Endothelial cell of umbilical vein (primary cell): ENCODE measurements at regions not wholly inside any gene's neighbourhood (a gene's known extent, or its start where the extent isn't known, plus 50 kb on each side); places are given as distances from the start of the nearest gene placed in this dataset.

Source experiments
- BruUV-seq: library from RNA; stranded (reverse); fragments of 400-500 nt; replicated peaks from 2 replicates; lab custom pipeline; 2021; lab: Mats Ljungman, UMichigan
- CTCF ChIA-PET: fragments of 300-600, 350-600 bp; sonication (Branson Sonifier 250); formaldehyde crosslinking; loops from one replicate; lab custom pipeline; 2021; ENCODE audit warnings: antibody characterized with exemption, inconsistent platforms; lab: Charles Lee
- POLR2A ChIA-PET: fragments of 300-600, 350-600 bp; sonication (Branson Sonifier 250); formaldehyde crosslinking; loops from one replicate; lab custom pipeline; 2021; ENCODE audit warnings: antibody characterized with exemption, inconsistent platforms; lab: Charles Lee
- DNase-seq: peaks from one replicate; pipeline ENCODE4 v3.0.0-alpha.2; 2011; ENCODE audit warnings: low read depth, low spot score
- FAIRE-seq: peaks from 2 replicates; lab custom pipeline; 2011; peaks lifted over from hg19 to GRCh38; lab: Jason Lieb, UNC
- H2AFZ ChIP-seq: 2 replicates; pipeline ENCODE4 v1.6.0; 2012; ENCODE audit warnings: low read depth, low read length, control low read depth, inconsistent platforms
- H3K27ac ChIP-seq: 2 replicates; pipeline ENCODE4 v1.5.1; 2011; ENCODE audit warnings: low read depth, mild to moderate bottlenecking, control low read depth, low read length, moderate library complexity; ENCODE audit not compliant: insufficient read depth
- H3K27me3 ChIP-seq, 2 experiments: 2 replicates each; pipeline versions ENCODE4 v1.6.0 to v1.6.1; 2011; ENCODE audit warnings: low read length in 2 of 2, mixed read lengths in 1 of 2; ENCODE audit not compliant: control insufficient read depth in 2 of 2, insufficient read depth in 2 of 2
- H3K36me3 ChIP-seq, 2 experiments: 2 replicates in 1 of 2; 3 replicates in 1 of 2; pipeline ENCODE4 v1.5.1; 2011; ENCODE audit warnings: low read length in 2 of 2, mild to moderate bottlenecking in 1 of 2, moderate library complexity in 1 of 2; ENCODE audit not compliant: control insufficient read depth in 2 of 2, insufficient read depth in 2 of 2; ENCODE audit errors: extremely low read depth in 1 of 2
- H3K4me1 ChIP-seq: 3 replicates; pipeline ENCODE4 v1.5.1; 2011; ENCODE audit warnings: mild to moderate bottlenecking, low read length; ENCODE audit not compliant: control insufficient read depth, insufficient read depth; ENCODE audit errors: extremely low read depth
- H3K4me2 ChIP-seq: 2 replicates; pipeline ENCODE4 v1.6.1; 2011; ENCODE audit warnings: low read length, control low read depth, mixed read lengths; ENCODE audit not compliant: insufficient read depth
- H3K4me3 ChIP-seq, 3 experiments: fragments of 200-600 bp in 1 of 3; sonication (generic), shearing (Covaris generic) in 1 of 3; replicated peaks in 1 of 3; 2 replicates each; pipeline ENCODE4 v1.5.1; 2011 to 2016; ENCODE audit warnings: control low read depth in 3 of 3, low read length in 3 of 3, mild to moderate bottlenecking in 2 of 3, inconsistent platforms in 1 of 3, low read depth in 1 of 3, moderate library complexity in 1 of 3; ENCODE audit not compliant: insufficient read depth in 1 of 3
- H3K79me2 ChIP-seq: 2 replicates; pipeline ENCODE4 v1.6.0; 2012; ENCODE audit warnings: low read length, inconsistent platforms; ENCODE audit not compliant: control insufficient read depth, insufficient read depth
- H3K9ac ChIP-seq: replicated peaks from 2 replicates; pipeline ENCODE3; 2011; ENCODE audit warnings: low read length, control low read depth; ENCODE audit not compliant: insufficient read depth; ENCODE audit errors: extremely low read depth
- H3K9me1 ChIP-seq: replicated peaks from 3 replicates; pipeline ENCODE4 v1.6.0; 2011; ENCODE audit warnings: mild to moderate bottlenecking, low read length; ENCODE audit not compliant: control insufficient read depth, insufficient read depth; ENCODE audit errors: extremely low read depth
- H3K9me3 ChIP-seq: replicated peaks from 2 replicates; pipeline ENCODE4 v1.5.1; 2012; ENCODE audit warnings: low read length, inconsistent platforms; ENCODE audit not compliant: control insufficient read depth, insufficient read depth
- H4K20me1 ChIP-seq: replicated peaks from 2 replicates; pipeline ENCODE3; 2011; ENCODE audit warnings: mild to moderate bottlenecking, low read length; ENCODE audit not compliant: control insufficient read depth, insufficient read depth; ENCODE audit errors: extremely low read depth
- EZH2 ChIP-seq: IDR thresholded peaks from 2 replicates; pipeline ENCODE4 v1.6.1; 2012; ENCODE audit warnings: borderline replicate concordance, low read depth, mild to moderate bottlenecking, moderate library complexity, low read length, inconsistent platforms; ENCODE audit not compliant: severe bottlenecking
- FOS ChIP-seq: IDR thresholded peaks from 2 replicates; pipeline ENCODE4 v1.6.1; 2011; ENCODE audit warnings: mild to moderate bottlenecking, low read length, moderate library complexity, borderline replicate concordance; ENCODE audit not compliant: insufficient read depth
- GATA2 ChIP-seq: IDR thresholded peaks from 2 replicates; pipeline ENCODE4 v1.7.0; 2011; ENCODE audit warnings: low read depth, mild to moderate bottlenecking, moderate library complexity, mixed read lengths, low read length; ENCODE audit not compliant: insufficient read length, insufficient read depth
- JUN ChIP-seq: IDR thresholded peaks from 2 replicates; pipeline ENCODE4 v1.6.1; 2011; ENCODE audit warnings: borderline replicate concordance, low read depth; ENCODE audit not compliant: insufficient read length, insufficient read depth
- MAX ChIP-seq: IDR thresholded peaks from 2 replicates; pipeline ENCODE4 v1.6.1; 2011; ENCODE audit not compliant: insufficient read depth, insufficient read length
- MYC ChIP-seq: IDR thresholded peaks from one replicate; pipeline ENCODE4 v1.6.1; 2011; ENCODE audit warnings: mild to moderate bottlenecking, low read depth, low read length
- POLR2A ChIP-seq: IDR thresholded peaks from 2 replicates; pipeline ENCODE4 v1.6.1; 2012; ENCODE audit warnings: low read depth, mild to moderate bottlenecking, control low read depth, low read length
- POLR2AphosphoS5 ChIP-seq: IDR thresholded peaks from 2 replicates; pipeline ENCODE4 v1.6.1; 2012; ENCODE audit warnings: low read depth, mild to moderate bottlenecking, control low read depth, low read length, moderate library complexity; ENCODE audit not compliant: insufficient read depth
- dilution Hi-C: fragments of 300-500 bp; cut with MboI; formaldehyde crosslinking; loops from one replicate; pipeline ENCODE4 v1.15.0; 2019; ENCODE audit warnings: low sequenced_read_pairs; ENCODE audit not compliant: extremely low pct_ligation_motif_present
- intact Hi-C: fragments of 100-400 bp; cut with micrococcal nuclease; formaldehyde crosslinking; loops from one replicate; pipeline ENCODE4 v1.10.0; 2022
- TF ChIP-seq, protein P1 (sequence below), 2 donors: IDR thresholded peaks; 1 replicate in 1 of 2; 2 replicates in 1 of 2; pipeline ENCODE4 v1.5.1; 2011; ENCODE audit warnings: low read length in 2 of 2, mild to moderate bottlenecking in 2 of 2, moderate library complexity in 2 of 2, control low read depth in 1 of 2, inconsistent platforms in 1 of 2, low read depth in 1 of 2; ENCODE audit not compliant: insufficient read depth in 1 of 2; ENCODE audit errors: extremely low read depth in 1 of 2

GRCh38 chr7:11895337-11895736 lies 63.3 kb upstream of the THSD7A start:
- Histone ChIP-seq H3K4me3 (no peak overlapping the region), H3K27ac (no peak overlapping the region), H3K9ac (no peak overlapping the region), H3K4me2 (no peak overlapping the region), H2AFZ (no peak overlapping the region), H3K79me2 (no peaks in the 10 kb centered on the region), H4K20me1 (no peaks in the 10 kb centered on the region), H3K9me1 (no peaks in the 10 kb centered on the region), H3K4me1 (no peaks in the 10 kb centered on the region), H3K27me3 (no peaks in the 10 kb centered on the region), H3K9me3 (no peaks in the 10 kb centered on the region), H3K36me3 (no peaks in the 10 kb centered on the region)
- intact Hi-C loops (no loop called here), dilution Hi-C loops (no loop called here)
- ChIA-PET POLR2A (no interaction called here), CTCF (no interaction called here)
- no TSS peak for BruUV-seq
- no peak for DNase-seq
- no peak for FAIRE-seq
- TF ChIP-seq FOS = no peak
- TF ChIP-seq, protein P1, sequence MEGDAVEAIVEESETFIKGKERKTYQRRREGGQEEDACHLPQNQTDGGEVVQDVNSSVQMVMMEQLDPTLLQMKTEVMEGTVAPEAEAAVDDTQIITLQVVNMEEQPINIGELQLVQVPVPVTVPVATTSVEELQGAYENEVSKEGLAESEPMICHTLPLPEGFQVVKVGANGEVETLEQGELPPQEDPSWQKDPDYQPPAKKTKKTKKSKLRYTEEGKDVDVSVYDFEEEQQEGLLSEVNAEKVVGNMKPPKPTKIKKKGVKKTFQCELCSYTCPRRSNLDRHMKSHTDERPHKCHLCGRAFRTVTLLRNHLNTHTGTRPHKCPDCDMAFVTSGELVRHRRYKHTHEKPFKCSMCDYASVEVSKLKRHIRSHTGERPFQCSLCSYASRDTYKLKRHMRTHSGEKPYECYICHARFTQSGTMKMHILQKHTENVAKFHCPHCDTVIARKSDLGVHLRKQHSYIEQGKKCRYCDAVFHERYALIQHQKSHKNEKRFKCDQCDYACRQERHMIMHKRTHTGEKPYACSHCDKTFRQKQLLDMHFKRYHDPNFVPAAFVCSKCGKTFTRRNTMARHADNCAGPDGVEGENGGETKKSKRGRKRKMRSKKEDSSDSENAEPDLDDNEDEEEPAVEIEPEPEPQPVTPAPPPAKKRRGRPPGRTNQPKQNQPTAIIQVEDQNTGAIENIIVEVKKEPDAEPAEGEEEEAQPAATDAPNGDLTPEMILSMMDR (IDR thresholded peaks at IDR 0.05; ENCODE audit: extremely low read depth in 1 of 2, insufficient read depth in 1 of 2, low read depth in 1 of 2, low read length in 2 of 2) = no peak
- TF ChIP-seq MAX = no peak
- TF ChIP-seq JUN = no peak

- H3K27me3 ChIP-seq = no peaks in the 10 kb centered on the region
- FAIRE-seq (no peak), DNase-seq (peak; percentile 69)
- no peaks in the 10 kb centered on the region for H3K79me2 ChIP-seq
- POLR2A ChIA-PET = no interaction called here
- TF ChIP-seq FOS (no peak), EZH2 (no peak), MYC (no peak), GATA2 (no peak), POLR2A (no peak), POLR2AphosphoS5 (no peak), MAX (no peak), JUN (no peak)
- TF ChIP-seq, protein P1 (IDR thresholded peaks at IDR 0.05; ENCODE audit: extremely low read depth in 1 of 2, insufficient read depth in 1 of 2, low read depth in 1 of 2, low read length in 2 of 2) = no peak
- CTCF ChIA-PET = no interaction called here
- BruUV-seq = no TSS peak
- H3K27ac ChIP-seq = no peak overlapping the region
- no peaks in the 10 kb centered on the region for H3K9me1 ChIP-seq
- H3K4me1 ChIP-seq = no peaks in the 10 kb centered on the region
- H3K36me3 ChIP-seq = no peaks in the 10 kb centered on the region
- dilution Hi-C loops = no loop called here
- no peak overlapping the region for H2AFZ ChIP-seq
- no peaks in the 10 kb centered on the region for H4K20me1 ChIP-seq
- H3K4me2 ChIP-seq = no peak overlapping the region
- no peak overlapping the region for H3K9ac ChIP-seq
- no peak overlapping the region for H3K4me3 ChIP-seq
- intact Hi-C loops = no loop called here
- no peaks in the 10 kb centered on the region for H3K9me3 ChIP-seq
These were observed 64.7 kb upstream of the THSD7A start for GRCh38 chr7:11896663-11897062.
